ENCODE measurements at regions not wholly inside any gene's neighbourhood (a gene's known extent, or its start where the extent isn't known, plus 50 kb on each side); places are given as distances from the start of the nearest gene placed in this dataset.

- Histone ChIP-seq H3K4me3 (no peak overlapping the region), H3K27ac (ENCODE audit: low read depth in 1 of 2, low read length in 1 of 2) (no peak overlapping the region), H3K36me3 (ENCODE audit: control insufficient read depth in 4 of 4, insufficient read depth in 4 of 4, low read length in 4 of 4) (no peaks in the 10 kb centered on the region), H3K4me1 (ENCODE audit: control insufficient read depth in 5 of 5, insufficient read depth in 5 of 5, low read length in 5 of 5) (no peaks in the 10 kb centered on the region), H3K9me3 (ENCODE audit: control insufficient read depth in 4 of 4, insufficient read depth in 3 of 4, low read length in 3 of 4) (peaks cover 0 to 3% (median 0%) of the 10 kb centered on the region in 4 donors), H3K27me3 (ENCODE audit: control insufficient read depth in 3 of 3, insufficient read depth in 3 of 3, low read length in 2 of 3) (no peaks in the 10 kb centered on the region), H3K9ac (ENCODE audit: insufficient read depth in 1 of 2, low read length in 2 of 2) (no peak overlapping the region)
- ATAC-seq (ENCODE audit: insufficient read depth, low FRiP score) (no peak), DNase-seq (no peak)
- TF ChIP-seq CTCF (IDR thresholded peaks at IDR 0.05; ENCODE audit: control extremely low read depth, extremely low read depth) = no peak
- WGBS, 2 donors = 65 to 76% methylated on average over 4 of the region's 4 CpGs
Measured at GRCh38 chr10:78148961-78149612, 115.4 kb downstream of the RPS24 start.

- H3K4me3 ChIP-seq = no peak overlapping the region
- no peak overlapping the region for H3K9ac ChIP-seq (ENCODE audit: insufficient read depth in 1 of 2, low read length in 2 of 2)
- no peaks in the 10 kb centered on the region for H3K36me3 ChIP-seq (ENCODE audit: control insufficient read depth in 4 of 4, insufficient read depth in 4 of 4, low read length in 4 of 4)
- H3K27me3 ChIP-seq (ENCODE audit: control insufficient read depth in 3 of 3, insufficient read depth in 3 of 3, low read length in 2 of 3) = no peaks in the 10 kb centered on the region
- no peak overlapping the region for H3K27ac ChIP-seq (ENCODE audit: low read depth in 1 of 2, low read length in 1 of 2)
- no peaks in the 10 kb centered on the region for H3K4me1 ChIP-seq (ENCODE audit: control insufficient read depth in 5 of 5, insufficient read depth in 5 of 5, low read length in 5 of 5)
- ATAC-seq (ENCODE audit: insufficient read depth, low FRiP score) = no peak
- WGBS, 2 donors = 91 to 94% methylated on average over 4 of the region's 4 CpGs
- DNase-seq = no peak
- TF ChIP-seq CTCF (IDR thresholded peaks at IDR 0.05; ENCODE audit: control extremely low read depth, extremely low read depth) = no peak
- no peaks in the 10 kb centered on the region for H3K9me3 ChIP-seq (ENCODE audit: control insufficient read depth in 4 of 4, insufficient read depth in 3 of 4, low read length in 3 of 4)
Measured at GRCh38 chr10:78150756-78151155, 117.1 kb downstream of the RPS24 start.

- no peak overlapping the region for H3K9ac ChIP-seq (ENCODE audit: insufficient read depth in 1 of 2, low read length in 2 of 2)
- WGBS, 2 donors = 91 to 93% methylated on average over 2 of the region's 2 CpGs
- no peaks in the 10 kb centered on the region for H3K36me3 ChIP-seq (ENCODE audit: control insufficient read depth in 4 of 4, insufficient read depth in 4 of 4, low read length in 4 of 4)
- DNase-seq (no peak), ATAC-seq (ENCODE audit: insufficient read depth, low FRiP score) (no peak)
- H3K27me3 ChIP-seq (ENCODE audit: control insufficient read depth in 3 of 3, insufficient read depth in 3 of 3, low read length in 2 of 3) = no peaks in the 10 kb centered on the region
- no peak for TF ChIP-seq CTCF (IDR thresholded peaks at IDR 0.05; ENCODE audit: control extremely low read depth, extremely low read depth)
- H3K9me3 ChIP-seq (ENCODE audit: control insufficient read depth in 4 of 4, insufficient read depth in 3 of 4, low read length in 3 of 4) = no peaks in the 10 kb centered on the region
- no peak overlapping the region for H3K27ac ChIP-seq (ENCODE audit: low read depth in 1 of 2, low read length in 1 of 2)
- H3K4me1 ChIP-seq (ENCODE audit: control insufficient read depth in 5 of 5, insufficient read depth in 5 of 5, low read length in 5 of 5) = no peaks in the 10 kb centered on the region
- H3K4me3 ChIP-seq = no peak overlapping the region
Measured at GRCh38 chr10:78155722-78156121, 122.1 kb downstream of the RPS24 start.

GRCh38 chr10:78160591-78160990 lies 126.9 kb downstream of the RPS24 start:
- whole genome bisulfite sequencing, 2 donors = 88 to 94% methylated on average over 5 of the region's 5 CpGs
- Histone ChIP-seq H3K27ac (ENCODE audit: low read depth in 1 of 2, low read length in 1 of 2) (no peak overlapping the region), H3K4me3 (no peak overlapping the region), H3K9ac (ENCODE audit: insufficient read depth in 1 of 2, low read length in 2 of 2) (no peak overlapping the region), H3K4me1 (ENCODE audit: control insufficient read depth in 5 of 5, insufficient read depth in 5 of 5, low read length in 5 of 5) (peaks cover 0 to 10% (median 0%) of the 10 kb centered on the region in 5 donors), H3K36me3 (ENCODE audit: control insufficient read depth in 4 of 4, insufficient read depth in 4 of 4, low read length in 4 of 4) (no peaks in the 10 kb centered on the region), H3K9me3 (ENCODE audit: control insufficient read depth in 4 of 4, insufficient read depth in 3 of 4, low read length in 3 of 4) (peaks cover 0 to 7% (median 0%) of the 10 kb centered on the region in 4 donors), H3K27me3 (ENCODE audit: control insufficient read depth in 3 of 3, insufficient read depth in 3 of 3, low read length in 2 of 3) (no peaks in the 10 kb centered on the region)
- no peak for DNase-seq
- ATAC-seq (ENCODE audit: insufficient read depth, low FRiP score) = no peak
- no peak for TF ChIP-seq CTCF (IDR thresholded peaks at IDR 0.05; ENCODE audit: control extremely low read depth, extremely low read depth)

Measured in lung (tissue), 11 donors.